Coronary artery (tissue), 2 donors: ENCODE measurements at regions not wholly inside any gene's neighbourhood (a gene's known extent, or its start where the extent isn't known, plus 50 kb on each side); places are given as distances from the start of the nearest gene placed in this dataset.

Source experiments
- DNase-seq: peaks from one replicate; pipeline ENCODE4 v3.0.0-alpha.2; 2017; ENCODE audit warnings: low spot score
- H3K27ac ChIP-seq, 2 donors: fragments of 200-600 bp; sonication (generic); one replicate each; pipeline ENCODE4 v1.5.1; 2016 to 2019
- H3K4me3 ChIP-seq: fragments of 200-600 bp; sonication (generic); 2 replicates; pipeline ENCODE4 v1.5.1; 2016; ENCODE audit warnings: mild to moderate bottlenecking, moderate library complexity
- TF ChIP-seq, protein P1 (sequence below): fragments of 200-600 bp; sonication (generic); IDR thresholded peaks from one replicate; pipeline ENCODE4 v1.5.1; 2019; ENCODE audit warnings: antibody characterized with exemption

DNA sequence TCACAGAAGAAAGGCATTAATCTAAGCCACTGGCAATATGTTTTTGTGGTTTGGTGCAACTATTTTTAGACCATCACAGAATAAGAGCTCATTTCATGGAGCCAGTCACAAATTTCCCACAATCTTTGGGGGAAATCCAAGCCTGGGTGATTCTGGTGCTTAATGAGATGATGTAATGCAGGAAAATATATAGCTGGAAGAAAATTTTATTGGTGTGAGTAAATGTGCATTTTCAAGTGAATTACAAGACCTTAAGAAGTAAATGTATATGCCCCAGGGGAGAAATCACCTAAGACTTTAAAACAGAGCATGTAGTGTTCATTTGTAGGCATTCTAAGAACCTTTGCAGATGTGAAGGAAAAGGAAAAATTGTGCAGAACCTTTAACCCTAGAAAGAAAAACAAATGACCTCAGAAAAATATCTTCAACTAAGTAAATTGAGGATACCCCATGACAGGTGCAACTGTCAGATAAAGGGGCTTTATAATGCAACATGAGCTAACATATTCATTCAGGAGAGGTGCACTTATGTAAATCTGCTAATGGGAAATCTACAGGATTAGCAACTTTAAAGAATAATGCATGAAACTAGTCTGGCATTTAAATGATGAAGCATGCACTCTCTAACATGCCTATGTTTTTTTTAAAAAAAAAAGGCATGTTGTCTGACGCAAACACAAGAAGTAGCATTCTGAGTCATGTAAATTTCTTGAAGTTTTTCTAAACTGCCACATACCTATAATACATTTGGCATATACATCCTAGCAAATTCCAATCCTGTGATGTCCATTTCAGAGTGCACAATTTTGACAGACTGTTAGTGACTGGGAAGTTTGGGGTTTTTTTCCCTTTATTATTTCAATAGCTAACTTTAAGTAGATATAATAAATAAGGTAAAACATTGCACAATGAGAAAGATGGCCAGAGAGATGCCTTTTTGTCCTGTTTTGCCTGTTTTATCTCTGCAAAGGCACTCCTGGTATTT lies 105.1 kb downstream of the MEX3B start:
- Histone ChIP-seq H3K27ac (no peak overlapping the region), H3K4me3 (no peak overlapping the region)
- DNase-seq = no peak
- TF ChIP-seq, protein P1, sequence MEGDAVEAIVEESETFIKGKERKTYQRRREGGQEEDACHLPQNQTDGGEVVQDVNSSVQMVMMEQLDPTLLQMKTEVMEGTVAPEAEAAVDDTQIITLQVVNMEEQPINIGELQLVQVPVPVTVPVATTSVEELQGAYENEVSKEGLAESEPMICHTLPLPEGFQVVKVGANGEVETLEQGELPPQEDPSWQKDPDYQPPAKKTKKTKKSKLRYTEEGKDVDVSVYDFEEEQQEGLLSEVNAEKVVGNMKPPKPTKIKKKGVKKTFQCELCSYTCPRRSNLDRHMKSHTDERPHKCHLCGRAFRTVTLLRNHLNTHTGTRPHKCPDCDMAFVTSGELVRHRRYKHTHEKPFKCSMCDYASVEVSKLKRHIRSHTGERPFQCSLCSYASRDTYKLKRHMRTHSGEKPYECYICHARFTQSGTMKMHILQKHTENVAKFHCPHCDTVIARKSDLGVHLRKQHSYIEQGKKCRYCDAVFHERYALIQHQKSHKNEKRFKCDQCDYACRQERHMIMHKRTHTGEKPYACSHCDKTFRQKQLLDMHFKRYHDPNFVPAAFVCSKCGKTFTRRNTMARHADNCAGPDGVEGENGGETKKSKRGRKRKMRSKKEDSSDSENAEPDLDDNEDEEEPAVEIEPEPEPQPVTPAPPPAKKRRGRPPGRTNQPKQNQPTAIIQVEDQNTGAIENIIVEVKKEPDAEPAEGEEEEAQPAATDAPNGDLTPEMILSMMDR = no peak

DNA sequence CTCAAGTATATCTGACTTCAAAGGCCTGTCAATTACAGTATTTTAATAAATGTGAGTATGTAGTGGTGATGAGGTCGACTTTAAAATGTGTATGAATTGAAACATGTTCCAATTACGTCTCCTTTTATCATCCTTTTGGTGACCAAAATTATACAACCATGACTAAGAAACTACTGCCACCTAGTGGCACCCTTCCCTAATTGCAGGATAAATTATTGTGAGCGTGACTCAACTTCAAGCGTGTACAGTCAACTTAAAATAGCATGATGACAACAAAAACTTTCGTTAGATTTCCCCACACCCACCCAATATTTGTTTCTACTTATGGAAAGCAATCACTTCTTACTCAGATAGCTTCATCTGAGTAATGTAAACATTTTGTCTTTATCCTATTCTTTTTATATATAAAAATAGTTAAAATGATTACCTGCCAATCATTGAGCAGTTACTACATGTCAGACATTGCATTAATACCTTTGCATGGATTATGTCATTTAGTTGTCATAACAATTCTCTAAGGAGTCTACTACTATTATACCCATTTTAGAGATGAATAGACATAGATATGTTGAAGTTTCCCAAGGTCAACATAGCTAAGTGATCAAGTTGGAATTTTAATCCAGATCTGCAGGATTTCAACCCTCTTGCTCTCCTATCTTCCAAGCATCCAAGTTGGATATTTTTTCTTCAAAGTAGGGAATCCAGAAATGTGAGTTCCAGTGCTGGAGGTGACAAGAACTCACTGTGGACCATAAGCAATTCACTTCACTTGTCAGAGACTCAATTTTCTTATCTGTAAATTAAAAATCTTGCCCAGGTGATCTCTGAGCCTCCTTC lies 106.0 kb downstream of the MEX3B start:
- H3K4me3 ChIP-seq = no peak overlapping the region
- TF ChIP-seq, protein P1 = no peak
- no peak overlapping the region for H3K27ac ChIP-seq
- no peak for DNase-seq

DNA sequence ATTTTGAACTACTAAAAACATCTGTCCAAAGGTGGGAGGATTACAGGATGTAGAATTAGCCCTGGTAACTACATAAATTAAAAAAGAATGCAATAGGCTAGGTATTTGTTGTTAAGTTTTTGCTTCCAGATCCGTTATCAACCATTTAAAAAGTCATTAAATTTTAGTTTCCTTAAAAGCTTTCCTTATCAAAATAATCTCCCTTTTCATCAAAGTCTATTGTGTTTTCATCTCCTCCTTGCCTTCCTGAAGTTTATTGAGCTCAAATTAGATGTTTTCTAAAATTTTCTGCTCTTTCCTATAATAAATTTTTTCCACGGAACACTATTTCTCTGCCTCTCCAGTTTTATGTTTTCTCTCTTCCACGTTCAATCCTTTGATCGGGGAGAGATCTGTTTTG lies 108.6 kb downstream of the MEX3B start:
- H3K27ac ChIP-seq = no peak overlapping the region
- TF ChIP-seq, protein P1 = no peak
- no peak overlapping the region for H3K4me3 ChIP-seq
- DNase-seq = no peak

DNA sequence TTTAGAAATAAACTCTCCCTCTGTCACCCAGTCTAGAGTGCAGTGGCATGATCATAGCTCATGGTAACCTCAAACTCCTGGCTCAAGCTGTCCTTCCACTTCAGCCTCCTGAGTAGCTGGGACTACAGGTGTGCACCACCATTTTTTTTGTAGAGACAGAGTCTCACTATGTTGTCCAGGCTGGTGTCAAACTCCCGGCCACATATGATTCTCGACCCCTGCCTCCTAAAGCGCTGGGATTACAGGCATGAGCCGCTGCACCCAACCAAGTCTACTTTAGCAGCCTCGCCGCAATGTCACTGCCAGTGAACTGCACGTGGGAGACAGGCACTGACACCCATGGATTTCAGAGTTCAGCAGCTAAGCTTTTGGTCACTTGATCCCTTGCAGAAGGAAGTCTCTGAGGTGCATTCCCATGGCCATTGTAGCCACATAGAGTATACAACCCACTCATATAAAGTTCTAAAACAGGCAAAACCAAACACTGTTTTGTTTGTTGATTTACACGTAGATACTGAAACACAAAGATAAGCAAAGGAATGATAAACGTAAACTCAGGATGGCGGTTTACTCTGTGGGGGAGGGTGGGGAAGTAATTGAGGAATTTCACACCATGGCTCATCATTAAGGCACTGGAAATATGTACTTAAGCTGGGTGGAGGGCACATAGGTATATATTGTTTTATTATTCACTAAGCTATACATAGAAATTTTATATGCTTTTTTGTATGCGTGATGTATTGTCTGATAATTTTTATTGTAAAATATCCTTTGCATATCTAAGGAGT lies 115.0 kb downstream of the MEX3B start:
- no peak overlapping the region for H3K27ac ChIP-seq
- DNase-seq = no peak
- no peak overlapping the region for H3K4me3 ChIP-seq
- TF ChIP-seq, protein P1 = no peak

DNA sequence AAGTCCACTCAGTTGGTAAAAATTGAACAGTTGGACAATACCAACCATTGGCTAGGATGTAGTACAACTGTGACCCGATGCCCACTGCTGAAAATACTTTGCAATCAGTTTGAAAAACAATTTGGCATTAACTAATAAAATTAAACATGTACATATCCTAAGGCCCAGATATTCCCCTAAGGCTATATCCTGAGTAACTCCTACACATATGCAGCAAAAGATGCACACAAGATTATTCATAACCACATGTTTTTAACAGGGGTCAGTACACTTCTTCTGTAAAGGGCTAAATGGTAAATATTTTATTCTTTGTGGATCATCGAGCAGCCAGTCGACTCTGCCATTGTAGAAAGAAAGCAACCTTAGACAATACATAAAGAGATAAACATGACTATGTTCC lies 116.3 kb downstream of the MEX3B start:
- DNase-seq = no peak

DNA sequence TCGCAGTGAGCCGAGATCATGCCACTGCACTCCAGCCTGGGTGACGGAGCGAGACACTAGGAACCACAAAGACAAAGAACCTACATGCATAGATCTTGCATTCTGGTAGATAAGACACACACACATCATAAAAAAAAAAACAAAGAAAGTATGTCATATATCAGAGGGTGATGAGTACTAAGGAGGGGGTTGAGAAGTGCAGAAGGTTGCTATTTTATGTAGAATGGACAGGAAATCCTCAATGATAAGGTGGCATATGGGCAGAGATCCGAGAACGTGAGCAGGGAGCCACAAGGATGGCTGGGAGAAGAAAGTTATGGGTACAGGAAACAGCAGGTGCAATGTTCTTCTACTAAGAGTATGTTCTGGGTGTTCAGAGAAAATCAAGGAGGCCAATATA lies 118.8 kb downstream of the MEX3B start:
- Histone ChIP-seq H3K4me3 (no peak overlapping the region), H3K27ac (no peak overlapping the region)
- TF ChIP-seq, protein P1 = no peak
- DNase-seq = no peak

More for the DNA sequence above, 116.3 kb downstream of the MEX3B start:
- Histone ChIP-seq H3K27ac (no peak overlapping the region), H3K4me3 (no peak overlapping the region)
- TF ChIP-seq, protein P1 = no peak
